ENCODE measurements at regions not wholly inside any gene's neighbourhood (a gene's known extent, or its start where the extent isn't known, plus 50 kb on each side); places are given as distances from the start of the nearest gene placed in this dataset.

- Histone ChIP-seq H3K9ac (ENCODE audit: low read depth in 1 of 2, low read length in 2 of 2) (no peak overlapping the region), H3K36me3 (ENCODE audit: control insufficient read depth in 4 of 4, insufficient read depth in 3 of 4, low read depth in 1 of 4, low read length in 3 of 4) (no peaks in the 10 kb centered on the region), H3K4me1 (ENCODE audit: control insufficient read depth in 4 of 4, insufficient read depth in 4 of 4, low read length in 3 of 4) (no peaks in the 10 kb centered on the region), H3K27ac (ENCODE audit: low read depth in 1 of 2, low read length in 2 of 2) (no peak overlapping the region), H3K4me3 (ENCODE audit: low read depth in 1 of 3, low read length in 3 of 3) (no peak overlapping the region), H3K9me3 (ENCODE audit: control insufficient read depth in 4 of 4, low read length in 3 of 4) (peaks cover 0 to 2% (median 0%) of the 10 kb centered on the region in 4 donors), H3K27me3 (ENCODE audit: control insufficient read depth in 4 of 4, insufficient read depth in 4 of 4, low read length in 3 of 4) (no peaks in the 10 kb centered on the region)
- 75% methylated on average over 6 of the region's 6 CpGs for WGBS
- no peak for DNase-seq (ENCODE audit: low spot score)
- no peak for TF ChIP-seq RAD21 (IDR thresholded peaks at IDR 0.05)
- TF ChIP-seq TAF1 (conservative IDR thresholded peaks at IDR 0.05): no peak
- TF ChIP-seq EGR1 (IDR thresholded peaks at IDR 0.05; ENCODE audit: low read depth in 2 of 2): no peak
Observed at GRCh38 chr11:79627281-79627680, 186.5 kb upstream of the TENM4 start.

GRCh38 chr11:79626135-79627075, 185.6 kb upstream of the TENM4 start:
- Histone ChIP-seq H3K27ac (ENCODE audit: low read depth in 1 of 2, low read length in 2 of 2) (no peak overlapping the region), H3K4me1 (ENCODE audit: control insufficient read depth in 4 of 4, insufficient read depth in 4 of 4, low read length in 3 of 4) (no peaks in the 10 kb centered on the region), H3K36me3 (ENCODE audit: control insufficient read depth in 4 of 4, insufficient read depth in 3 of 4, low read depth in 1 of 4, low read length in 3 of 4) (no peaks in the 10 kb centered on the region), H3K9ac (ENCODE audit: low read depth in 1 of 2, low read length in 2 of 2) (no peak overlapping the region), H3K9me3 (ENCODE audit: control insufficient read depth in 4 of 4, low read length in 3 of 4) (peaks cover 0 to 2% (median 0%) of the 10 kb centered on the region in 4 donors), H3K27me3 (ENCODE audit: control insufficient read depth in 4 of 4, insufficient read depth in 4 of 4, low read length in 3 of 4) (no peaks in the 10 kb centered on the region), H3K4me3 (ENCODE audit: low read depth in 1 of 3, low read length in 3 of 3) (no peak overlapping the region)
- WGBS: 58% methylated on average over 4 of the region's 4 CpGs
- TF ChIP-seq HNF4A (conservative IDR thresholded peaks at IDR 0.05) (no peak), HNF4G (IDR thresholded peaks at IDR 0.05) (no peak), SP1 (IDR thresholded peaks at IDR 0.05) (no peak), TAF1 (conservative IDR thresholded peaks at IDR 0.05) (no peak), RXRA (IDR thresholded peaks at IDR 0.05) (no peak), CTCF (IDR thresholded peaks at IDR 0.05; ENCODE audit: low read depth, low read length, missing input control) (no peak)
- DNase-seq (ENCODE audit: low spot score): no peak

GRCh38 chr11:79623375-79623774, 182.5 kb upstream of the TENM4 start:
- no peak overlapping the region for H3K9ac ChIP-seq (ENCODE audit: low read depth in 1 of 2, low read length in 2 of 2)
- H3K27ac ChIP-seq (ENCODE audit: low read depth in 1 of 2, low read length in 2 of 2): no peak overlapping the region
- H3K4me1 ChIP-seq (ENCODE audit: control insufficient read depth in 4 of 4, insufficient read depth in 4 of 4, low read length in 3 of 4): no peaks in the 10 kb centered on the region
- 71% methylated on average over 2 of the region's 2 CpGs for WGBS
- DNase-seq (ENCODE audit: low spot score): no peak
- no peaks in the 10 kb centered on the region for H3K27me3 ChIP-seq (ENCODE audit: control insufficient read depth in 4 of 4, insufficient read depth in 4 of 4, low read length in 3 of 4)
- peaks cover 0 to 2% (median 0%) of the 10 kb centered on the region in 4 donors for H3K9me3 ChIP-seq (ENCODE audit: control insufficient read depth in 4 of 4, low read length in 3 of 4)
- TF ChIP-seq RAD21 (IDR thresholded peaks at IDR 0.05) (no peak), ZBTB33 (IDR thresholded peaks at IDR 0.05) (no peak), SP1 (IDR thresholded peaks at IDR 0.05) (no peak), GABPA (IDR thresholded peaks at IDR 0.05 in 1 of 2, conservative IDR thresholded peaks at IDR 0.05 in 1 of 2) (no peak), FOXA2 (IDR thresholded peaks at IDR 0.05) (no peak), FOXA1 (IDR thresholded peaks at IDR 0.05) (no peak), NR2F2 (IDR thresholded peaks at IDR 0.05) (no peak), JUND (IDR thresholded peaks at IDR 0.05) (no peak), YY1 (IDR thresholded peaks at IDR 0.05) (no peak), HNF4A (conservative IDR thresholded peaks at IDR 0.05) (no peak), RXRA (IDR thresholded peaks at IDR 0.05) (no peak), MAX (IDR thresholded peaks at IDR 0.05) (no peak), HNF4G (IDR thresholded peaks at IDR 0.05) (no peak), TAF1 (conservative IDR thresholded peaks at IDR 0.05) (no peak)
- H3K4me3 ChIP-seq (ENCODE audit: low read depth in 1 of 3, low read length in 3 of 3): no peak overlapping the region
- no peaks in the 10 kb centered on the region for H3K36me3 ChIP-seq (ENCODE audit: control insufficient read depth in 4 of 4, insufficient read depth in 3 of 4, low read depth in 1 of 4, low read length in 3 of 4)

Data from liver (tissue), 8 donors.